ENCODE measurements at regions not wholly inside any gene's neighbourhood (a gene's known extent, or its start where the extent isn't known, plus 50 kb on each side); places are given as distances from the start of the nearest gene placed in this dataset.

- TF ChIP-seq TOX (CRISPR knock-in tag; IDR thresholded peaks at IDR 0.05; ENCODE audit: borderline replicate concordance) = no peak
- TF ChIP-seq, protein P1, sequence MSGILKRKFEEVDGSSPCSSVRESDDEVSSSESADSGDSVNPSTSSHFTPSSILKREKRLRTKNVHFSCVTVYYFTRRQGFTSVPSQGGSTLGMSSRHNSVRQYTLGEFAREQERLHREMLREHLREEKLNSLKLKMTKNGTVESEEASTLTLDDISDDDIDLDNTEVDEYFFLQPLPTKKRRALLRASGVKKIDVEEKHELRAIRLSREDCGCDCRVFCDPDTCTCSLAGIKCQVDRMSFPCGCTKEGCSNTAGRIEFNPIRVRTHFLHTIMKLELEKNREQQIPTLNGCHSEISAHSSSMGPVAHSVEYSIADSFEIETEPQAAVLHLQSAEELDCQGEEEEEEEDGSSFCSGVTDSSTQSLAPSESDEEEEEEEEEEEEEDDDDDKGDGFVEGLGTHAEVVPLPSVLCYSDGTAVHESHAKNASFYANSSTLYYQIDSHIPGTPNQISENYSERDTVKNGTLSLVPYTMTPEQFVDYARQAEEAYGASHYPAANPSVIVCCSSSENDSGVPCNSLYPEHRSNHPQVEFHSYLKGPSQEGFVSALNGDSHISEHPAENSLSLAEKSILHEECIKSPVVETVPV (CRISPR knock-in tag; IDR thresholded peaks at IDR 0.05) = no peak
- TF ChIP-seq BACH2 (CRISPR knock-in tag; IDR thresholded peaks at IDR 0.05; ENCODE audit: borderline replicate concordance) = no peak
- no peak for TF ChIP-seq CSDC2 (CRISPR knock-in tag; IDR thresholded peaks at IDR 0.05)
- TF ChIP-seq, protein P2, sequence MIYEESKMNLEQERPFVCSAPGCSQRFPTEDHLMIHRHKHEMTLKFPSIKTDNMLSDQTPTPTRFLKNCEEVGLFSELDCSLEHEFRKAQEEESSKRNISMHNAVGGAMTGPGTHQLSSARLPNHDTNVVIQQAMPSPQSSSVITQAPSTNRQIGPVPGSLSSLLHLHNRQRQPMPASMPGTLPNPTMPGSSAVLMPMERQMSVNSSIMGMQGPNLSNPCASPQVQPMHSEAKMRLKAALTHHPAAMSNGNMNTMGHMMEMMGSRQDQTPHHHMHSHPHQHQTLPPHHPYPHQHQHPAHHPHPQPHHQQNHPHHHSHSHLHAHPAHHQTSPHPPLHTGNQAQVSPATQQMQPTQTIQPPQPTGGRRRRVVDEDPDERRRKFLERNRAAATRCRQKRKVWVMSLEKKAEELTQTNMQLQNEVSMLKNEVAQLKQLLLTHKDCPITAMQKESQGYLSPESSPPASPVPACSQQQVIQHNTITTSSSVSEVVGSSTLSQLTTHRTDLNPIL (CRISPR knock-in tag; IDR thresholded peaks at IDR 0.05; ENCODE audit: low read depth) = no peak
- TF ChIP-seq ISL1 (CRISPR knock-in tag; IDR thresholded peaks at IDR 0.05) = no peak
- TF ChIP-seq PPARA (CRISPR knock-in tag; IDR thresholded peaks at IDR 0.05; ENCODE audit: borderline replicate concordance) = no peak
- no peak for TF ChIP-seq ZFP30 (CRISPR knock-in tag; IDR thresholded peaks at IDR 0.05)
- TF ChIP-seq SNAI2 (CRISPR knock-in tag; IDR thresholded peaks at IDR 0.05) = no peak
- no peak for TF ChIP-seq ZFP3 (CRISPR knock-in tag; IDR thresholded peaks at IDR 0.05)
- TF ChIP-seq ARNTL (CRISPR knock-in tag; IDR thresholded peaks at IDR 0.05; ENCODE audit: borderline replicate concordance, low read depth) = no peak
- TF ChIP-seq ESRRG (CRISPR knock-in tag; IDR thresholded peaks at IDR 0.05) = no peak
- no peak for ATAC-seq
These were observed 428.4 kb upstream of the B3GALT2 start for GRCh38 chr1:193614817-193615216.

GRCh38 chr1:193614275-193614674, 427.9 kb upstream of the B3GALT2 start:
- TF ChIP-seq, protein P2 (CRISPR knock-in tag; IDR thresholded peaks at IDR 0.05; ENCODE audit: low read depth) = no peak
- no peak for TF ChIP-seq ZFP30 (CRISPR knock-in tag; IDR thresholded peaks at IDR 0.05)
- ATAC-seq = no peak

GRCh38 chr1:193613041-193613440, 426.6 kb upstream of the B3GALT2 start:
- TF ChIP-seq BACH2 (CRISPR knock-in tag; IDR thresholded peaks at IDR 0.05; ENCODE audit: borderline replicate concordance) (no peak), TCF4 (CRISPR knock-in tag; IDR thresholded peaks at IDR 0.05; ENCODE audit: borderline replicate concordance) (no peak), PPARA (CRISPR knock-in tag; IDR thresholded peaks at IDR 0.05; ENCODE audit: borderline replicate concordance) (no peak), TOX (CRISPR knock-in tag; IDR thresholded peaks at IDR 0.05; ENCODE audit: borderline replicate concordance) (no peak), RARB (CRISPR knock-in tag; IDR thresholded peaks at IDR 0.05) (no peak), GLIS3 (CRISPR knock-in tag; IDR thresholded peaks at IDR 0.05) (no peak), OSR1 (CRISPR knock-in tag; IDR thresholded peaks at IDR 0.05) (no peak), ZNF70 (CRISPR knock-in tag; IDR thresholded peaks at IDR 0.05) (no peak), PATZ1 (CRISPR knock-in tag; IDR thresholded peaks at IDR 0.05; ENCODE audit: borderline replicate concordance) (no peak), ISL1 (CRISPR knock-in tag; IDR thresholded peaks at IDR 0.05) (no peak), ESRRG (CRISPR knock-in tag; IDR thresholded peaks at IDR 0.05) (no peak), ZNF8 (CRISPR knock-in tag; IDR thresholded peaks at IDR 0.05) (no peak), ZFP3 (CRISPR knock-in tag; IDR thresholded peaks at IDR 0.05) (no peak), SNAI2 (CRISPR knock-in tag; IDR thresholded peaks at IDR 0.05) (no peak)
- TF ChIP-seq, protein P2 (CRISPR knock-in tag; IDR thresholded peaks at IDR 0.05; ENCODE audit: low read depth) = no peak
- ATAC-seq = no peak

DNA sequence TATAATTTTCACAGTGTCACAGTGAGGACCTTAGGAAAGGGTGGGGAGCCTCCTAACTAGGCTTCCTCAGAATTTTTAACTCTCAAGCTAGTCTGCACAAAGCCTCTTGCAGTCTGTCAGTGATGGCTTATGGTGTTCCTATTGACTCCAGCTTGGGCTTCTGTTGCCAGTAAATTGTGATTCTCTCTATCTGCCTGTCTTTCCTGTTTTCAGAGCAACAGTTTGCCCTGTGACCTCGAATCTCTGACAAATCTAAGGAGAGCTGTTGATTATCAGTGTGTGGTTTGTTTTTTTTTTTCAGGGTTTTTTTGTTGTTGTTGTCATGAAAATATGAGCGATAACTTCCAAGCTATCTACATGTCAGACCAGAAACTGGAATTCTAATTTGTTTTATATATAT, 423.2 kb upstream of the B3GALT2 start:
- TF ChIP-seq, protein P2 (CRISPR knock-in tag; IDR thresholded peaks at IDR 0.05; ENCODE audit: low read depth) = no peak
- TF ChIP-seq SNAI2 (CRISPR knock-in tag; IDR thresholded peaks at IDR 0.05) = no peak
- no peak for TF ChIP-seq ARNTL (CRISPR knock-in tag; IDR thresholded peaks at IDR 0.05; ENCODE audit: borderline replicate concordance, low read depth)
- ATAC-seq = no peak
